ENCODE measurements at regions not wholly inside any gene's neighbourhood (a gene's known extent, or its start where the extent isn't known, plus 50 kb on each side); places are given as distances from the start of the nearest gene placed in this dataset.
A peak's percentile ranks its signal among the peaks of the same experiment; 100 is the strongest.

- Histone ChIP-seq H3K4me1 (ENCODE audit: control insufficient read depth in 1 of 2, insufficient read depth in 2 of 2, low read length in 2 of 2) (no peaks in the 10 kb centered on the region), H3K9ac (ENCODE audit: insufficient read depth, low read length, poor library complexity, severe bottlenecking) (no peak overlapping the region), H3K27ac (ENCODE audit: low read depth in 1 of 2, low read length in 2 of 2) (no peak overlapping the region), H3K4me3 (replicated peaks in 1 of 3; ENCODE audit: low read depth in 2 of 3, low read length in 3 of 3) (no peak overlapping the region), H3K4me2 (replicated peaks; ENCODE audit: extremely low read depth, low read length, poor library complexity, severe bottlenecking) (no peak overlapping the region), H3K27me3 (ENCODE audit: control insufficient read depth in 2 of 2, insufficient read depth in 2 of 2, low read length in 2 of 2) (peaks cover 0 to 2% of the 10 kb centered on the region in 2 donors), H3K79me2 (ENCODE audit: insufficient read depth, low read length) (no peaks in the 10 kb centered on the region), H3K9me3 (replicated peaks in 1 of 2; ENCODE audit: control insufficient read depth in 1 of 2, insufficient read depth in 1 of 2, low read length in 2 of 2) (no peaks in the 10 kb centered on the region), H2AFZ (ENCODE audit: insufficient read depth, low read depth, low read length, poor library complexity, severe bottlenecking) (no peak overlapping the region), H3K36me3 (replicated peaks in 1 of 2; ENCODE audit: control insufficient read depth in 1 of 2, insufficient read depth in 2 of 2, low read length in 2 of 2) (no peaks in the 10 kb centered on the region), H4K20me1 (ENCODE audit: insufficient read depth, low read length) (no peaks in the 10 kb centered on the region)
- H3K27me3 Mint-ChIP-seq (ENCODE audit: low read depth in 3 of 3), result peaks cover 4 to 12% (median 10%) of the 10 kb centered on the region in 3 donors
- H3K9me3 Mint-ChIP-seq, result peaks cover 0 to 3% (median 0%) of the 10 kb centered on the region in 7 donors
- H3K36me3 Mint-ChIP-seq, result no peaks in the 10 kb centered on the region
- DNase-seq, result no peak
- TF ChIP-seq CTCF (IDR thresholded peaks at IDR 0.05), result no peak
- intact Hi-C loops (cut with micrococcal nuclease), result no loop called here
- 57% methylated on average over 3 of the region's 8 CpGs for WGBS (ENCODE audit: insufficient coverage)
- H3K4me1 Mint-ChIP-seq, result no peaks in the 10 kb centered on the region
- H3K27ac Mint-ChIP-seq, result peak overlapping the region in 1 of 7 donors; percentile 65
- H3K4me3 Mint-ChIP-seq, result no peak overlapping the region
These were observed 106.9 kb downstream of the LIPG start for GRCh38 chr18:49668574-49669275.

DNA sequence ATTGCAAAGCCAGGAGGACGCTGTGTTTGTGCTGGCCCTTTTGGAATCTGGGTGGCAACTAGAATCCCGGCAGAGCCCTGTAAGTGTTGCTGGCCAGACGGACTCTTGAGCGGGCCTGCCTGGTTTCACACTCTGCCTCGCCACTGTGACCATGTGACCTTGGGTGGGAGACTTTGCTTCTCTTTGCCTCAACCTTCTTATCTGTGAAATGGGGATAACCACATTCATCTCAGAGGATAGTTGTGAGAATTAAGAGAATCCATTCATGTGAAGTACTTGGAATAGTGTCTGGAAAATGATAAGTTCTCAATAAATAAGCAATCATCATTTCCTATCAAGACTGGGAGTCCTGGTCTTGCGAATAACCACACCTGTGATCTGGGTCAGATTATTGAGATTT lies 105.6 kb downstream of the LIPG start:
- Histone ChIP-seq H3K36me3 (replicated peaks in 1 of 2; ENCODE audit: control insufficient read depth in 1 of 2, insufficient read depth in 2 of 2, low read length in 2 of 2) (no peaks in the 10 kb centered on the region), H3K9me3 (replicated peaks in 1 of 2; ENCODE audit: control insufficient read depth in 1 of 2, insufficient read depth in 1 of 2, low read length in 2 of 2) (no peaks in the 10 kb centered on the region), H3K4me1 (ENCODE audit: control insufficient read depth in 1 of 2, insufficient read depth in 2 of 2, low read length in 2 of 2) (no peaks in the 10 kb centered on the region), H3K27me3 (ENCODE audit: control insufficient read depth in 2 of 2, insufficient read depth in 2 of 2, low read length in 2 of 2) (no peaks in the 10 kb centered on the region), H3K4me3 (replicated peaks in 1 of 3; ENCODE audit: low read depth in 2 of 3, low read length in 3 of 3) (no peak overlapping the region), H3K79me2 (ENCODE audit: insufficient read depth, low read length) (no peaks in the 10 kb centered on the region), H2AFZ (ENCODE audit: insufficient read depth, low read depth, low read length, poor library complexity, severe bottlenecking) (no peak overlapping the region), H3K9ac (ENCODE audit: insufficient read depth, low read length, poor library complexity, severe bottlenecking) (no peak overlapping the region), H3K27ac (ENCODE audit: low read depth in 1 of 2, low read length in 2 of 2) (no peak overlapping the region), H3K4me2 (replicated peaks; ENCODE audit: extremely low read depth, low read length, poor library complexity, severe bottlenecking) (no peak overlapping the region), H4K20me1 (ENCODE audit: insufficient read depth, low read length) (no peaks in the 10 kb centered on the region)
- no peak for TF ChIP-seq CTCF (IDR thresholded peaks at IDR 0.05)
- Mint-ChIP-seq H3K9me3 (peaks cover 0 to 3% (median 0%) of the 10 kb centered on the region in 7 donors), H3K36me3 (no peaks in the 10 kb centered on the region), H3K4me1 (no peaks in the 10 kb centered on the region), H3K27me3 (ENCODE audit: low read depth in 3 of 3) (peaks cover 5 to 10% (median 9%) of the 10 kb centered on the region in 3 donors), H3K27ac (no peak overlapping the region), H3K4me3 (no peak overlapping the region)
- 89% methylated on average over 4 of the region's 6 CpGs for WGBS (ENCODE audit: insufficient coverage)
- intact Hi-C loops (cut with micrococcal nuclease), result no loop called here
- DNase-seq, result no peak

Data from CD14-positive monocyte (primary cell).